HG02759 (cell line): ENCODE measurements at regions not wholly inside any gene's neighbourhood (a gene's known extent, or its start where the extent isn't known, plus 50 kb on each side); places are given as distances from the start of the nearest gene placed in this dataset.

Experiments
- ATAC-seq: cut with Tn5 transposase; IDR thresholded peaks from one replicate; pipeline ENCODE4 v1.9.1; 2021; ENCODE audit warnings: mild to moderate bottlenecking, moderate library complexity; ENCODE audit not compliant: unreplicated experiment

GRCh38 chr5:71862507-71863060 is 143.5 kb downstream of the CARTPT start:
- ATAC-seq: no peak

DNA sequence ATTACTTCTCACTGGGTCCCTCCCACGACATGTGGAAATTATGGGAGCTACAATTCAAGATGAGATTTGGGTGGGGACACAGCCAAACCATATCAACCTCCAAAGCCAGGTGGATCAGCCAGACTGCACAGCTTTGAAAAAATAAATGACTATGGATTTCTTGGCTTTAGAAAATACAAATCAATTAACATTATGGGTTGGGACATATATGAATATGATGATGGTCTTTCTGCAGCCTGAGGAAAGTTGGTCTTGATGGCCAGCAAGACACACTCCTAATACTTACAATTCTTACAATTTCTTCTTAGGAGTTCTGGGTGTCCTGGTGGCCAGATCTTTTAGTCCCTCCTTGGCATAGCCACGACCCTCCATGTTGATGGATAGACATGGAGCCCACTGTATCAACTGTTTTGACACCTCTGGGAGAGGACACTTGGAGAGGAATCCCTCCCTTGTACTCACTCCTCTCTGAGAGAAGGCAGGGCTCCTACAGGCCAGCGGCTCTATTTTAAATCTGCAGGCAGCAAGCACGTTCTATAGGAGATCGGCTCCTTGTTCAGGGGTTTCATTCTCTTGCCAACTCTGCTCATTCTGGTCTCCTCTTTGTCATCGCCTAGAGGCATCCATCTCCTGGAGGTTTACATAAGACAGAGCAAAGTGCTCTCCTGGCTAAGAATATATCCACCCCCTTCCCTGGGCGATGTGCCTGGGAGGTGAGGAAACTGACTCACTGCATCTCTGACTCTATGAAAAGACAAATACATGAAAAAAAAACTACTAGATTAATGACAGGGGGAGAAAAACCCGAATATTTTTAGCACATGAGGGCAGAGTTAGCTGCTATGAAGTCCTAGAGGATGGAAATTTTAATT is 145.9 kb downstream of the CARTPT start:
- ATAC-seq: no peak

DNA sequence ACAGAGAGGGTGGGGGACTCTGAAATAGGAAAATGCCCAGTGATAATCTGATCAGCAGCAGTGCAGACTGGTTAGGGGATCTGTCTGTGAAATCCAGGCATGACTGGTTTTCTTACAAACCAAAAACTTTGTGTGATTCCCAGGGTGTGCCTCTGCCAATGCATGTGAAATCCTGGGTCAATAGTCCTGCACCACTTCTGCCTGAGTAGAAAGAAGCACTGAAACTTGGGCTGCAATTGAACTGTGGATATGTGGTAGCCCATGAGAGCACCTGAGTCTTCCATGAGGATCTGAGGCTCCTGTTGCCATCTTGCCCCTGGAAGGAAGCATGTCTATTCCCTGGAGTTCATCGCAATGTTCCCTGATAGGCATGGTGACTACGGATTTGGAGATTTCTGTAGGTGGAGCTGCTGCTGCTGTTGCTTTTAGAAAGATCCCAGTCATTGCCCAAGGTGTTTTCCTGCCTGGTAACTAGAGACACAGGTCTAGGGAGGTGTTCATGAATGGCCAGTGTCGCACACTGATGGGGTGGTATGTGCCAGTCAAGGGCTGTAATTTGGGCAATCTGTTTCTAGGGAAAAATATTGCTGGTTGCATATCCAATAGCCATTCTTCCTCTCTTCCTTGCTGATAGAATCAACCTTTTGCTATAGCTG is 146.7 kb downstream of the CARTPT start:
- ATAC-seq: no peak

DNA sequence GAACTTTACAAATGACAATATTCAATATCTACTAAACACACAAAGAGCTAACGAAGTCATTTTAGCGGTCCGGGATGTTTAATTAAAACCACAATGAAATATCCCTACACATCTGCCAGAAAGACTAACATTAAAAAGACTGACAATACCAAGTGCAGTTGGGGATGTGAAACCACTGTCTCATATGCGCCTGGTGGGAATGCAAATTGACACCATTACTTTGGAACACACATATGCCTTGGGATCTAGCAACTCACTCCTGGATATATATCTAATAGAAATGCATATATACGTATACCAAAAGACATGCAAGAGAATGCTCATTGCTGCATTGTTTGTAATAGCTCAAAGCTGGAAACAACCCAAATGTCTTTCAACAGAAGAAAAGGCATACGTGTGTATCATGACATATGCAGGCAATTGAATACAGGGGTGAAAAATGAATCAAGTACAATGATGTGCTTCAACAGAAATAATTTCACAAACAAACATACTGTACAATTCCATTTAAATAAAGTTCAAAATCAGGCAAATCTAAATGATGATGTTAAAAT is 153.3 kb downstream of the CARTPT start:
- ATAC-seq: no peak

- no peak for ATAC-seq
These were observed 154.1 kb downstream of the CARTPT start for GRCh38 chr5:71873191-71873591.

DNA sequence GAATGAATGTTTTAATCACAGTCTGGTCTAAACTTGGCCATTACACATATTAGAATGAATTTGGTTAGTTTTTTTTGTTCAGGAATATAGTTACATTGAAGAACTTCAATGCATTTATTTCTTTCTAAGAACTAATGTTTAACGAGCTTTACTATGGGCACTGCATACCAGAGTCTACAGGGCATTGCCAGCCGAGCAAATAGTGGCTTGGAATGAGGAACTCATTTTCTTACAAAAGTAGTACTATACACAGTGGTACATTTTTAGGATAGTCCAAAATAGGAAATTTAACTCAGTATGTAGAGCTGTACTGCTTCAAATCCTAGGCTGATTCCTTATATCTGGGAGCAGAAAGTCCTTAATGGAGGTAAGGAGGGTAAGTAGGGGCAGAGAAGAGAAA is 155.4 kb downstream of the CARTPT start:
- no peak for ATAC-seq

DNA sequence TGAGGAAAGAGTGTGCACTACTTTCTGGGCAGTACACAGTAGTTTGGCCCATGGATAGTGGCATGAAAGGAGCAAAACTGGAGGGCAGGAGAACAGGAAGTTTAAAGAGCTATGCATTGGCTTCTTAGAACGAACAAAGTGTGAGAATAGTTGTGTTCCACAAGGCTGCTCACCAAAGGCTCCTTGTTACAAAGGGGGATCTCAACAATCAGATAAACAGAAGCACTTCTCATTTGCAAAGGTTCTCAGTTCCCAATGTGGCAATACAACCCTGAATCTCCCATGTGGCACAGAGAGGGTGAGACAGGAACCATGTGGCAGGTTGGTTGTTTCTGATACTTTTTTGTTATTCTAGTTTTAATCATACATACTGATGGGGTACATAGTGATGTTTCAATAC is 158.4 kb downstream of the CARTPT start:
- no peak for ATAC-seq

DNA sequence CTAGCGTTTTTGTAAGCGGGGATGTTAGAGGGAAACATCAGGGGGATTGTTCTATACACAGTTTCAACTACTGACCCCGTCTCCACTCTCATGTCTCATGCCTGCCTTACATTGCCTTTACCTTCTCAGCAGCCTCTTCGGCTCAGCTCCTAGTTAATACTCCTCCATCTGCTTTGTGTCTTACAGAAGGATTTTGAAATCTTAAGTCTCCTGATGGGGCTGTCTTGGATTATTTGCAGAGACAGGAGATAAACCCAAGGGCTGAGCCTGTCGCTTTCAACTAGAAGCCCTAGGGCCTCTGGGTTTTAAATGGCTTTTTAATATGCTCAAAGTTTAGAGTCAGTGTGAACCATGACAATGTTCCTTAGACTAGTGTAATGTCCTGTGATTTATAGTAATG is 161.5 kb downstream of the CARTPT start:
- no peak for ATAC-seq

- no peak for ATAC-seq
These were observed 164.0 kb downstream of the CARTPT start for GRCh38 chr5:71882826-71883741.

DNA sequence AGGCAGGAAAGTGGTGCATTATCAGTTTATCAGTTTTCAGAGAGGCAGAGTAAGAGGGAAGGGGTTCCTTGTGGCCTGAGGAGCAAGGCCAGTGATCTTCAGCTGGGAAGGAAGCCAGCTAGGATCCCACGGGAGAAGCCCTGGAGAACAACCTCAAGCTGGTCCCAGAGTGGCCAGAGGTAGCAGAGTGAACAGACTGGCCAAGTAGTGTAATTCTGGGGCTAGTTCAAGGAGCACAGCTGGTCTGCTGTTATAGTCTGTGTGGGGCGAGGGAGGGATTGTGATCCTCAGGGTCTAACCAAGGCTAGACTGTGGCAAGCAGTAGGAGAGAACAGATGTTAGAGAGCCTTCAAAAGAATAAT is 164.6 kb downstream of the CARTPT start:
- no peak for ATAC-seq

- ATAC-seq: no peak
These were observed 165.9 kb downstream of the CARTPT start for GRCh38 chr5:71884926-71885325.

DNA sequence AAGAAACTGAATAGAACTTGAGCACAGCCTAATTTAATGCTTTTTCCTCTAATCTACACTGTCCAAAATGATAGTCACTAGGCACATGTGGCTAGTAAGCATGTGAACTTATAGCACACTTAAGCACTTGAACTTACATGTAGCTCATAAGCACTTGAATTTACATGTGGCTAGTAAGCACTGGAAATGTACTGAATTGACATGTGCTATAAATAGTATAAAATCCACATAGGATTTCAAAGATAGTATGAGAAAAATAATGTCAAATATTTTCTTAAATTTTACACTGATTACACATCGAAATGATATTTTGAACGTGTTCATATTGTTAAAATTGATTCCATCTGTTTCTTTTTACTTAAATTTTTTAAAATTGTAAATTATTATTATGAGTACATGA is 167.3 kb downstream of the CARTPT start:
- ATAC-seq: no peak

- ATAC-seq: peak; percentile 97
These were observed 168.6 kb downstream of the CARTPT start for GRCh38 chr5:71887680-71888079.

- ATAC-seq: no peak
These were observed 172.3 kb downstream of the CARTPT start for GRCh38 chr5:71891406-71891805.

- no peak for ATAC-seq
These were observed 172.8 kb downstream of the CARTPT start for GRCh38 chr5:71891856-71892255.

- ATAC-seq: no peak
These were observed 173.7 kb downstream of the CARTPT start for GRCh38 chr5:71892641-71893365.

- ATAC-seq: no peak
These were observed 174.4 kb downstream of the CARTPT start for GRCh38 chr5:71893451-71893850.

DNA sequence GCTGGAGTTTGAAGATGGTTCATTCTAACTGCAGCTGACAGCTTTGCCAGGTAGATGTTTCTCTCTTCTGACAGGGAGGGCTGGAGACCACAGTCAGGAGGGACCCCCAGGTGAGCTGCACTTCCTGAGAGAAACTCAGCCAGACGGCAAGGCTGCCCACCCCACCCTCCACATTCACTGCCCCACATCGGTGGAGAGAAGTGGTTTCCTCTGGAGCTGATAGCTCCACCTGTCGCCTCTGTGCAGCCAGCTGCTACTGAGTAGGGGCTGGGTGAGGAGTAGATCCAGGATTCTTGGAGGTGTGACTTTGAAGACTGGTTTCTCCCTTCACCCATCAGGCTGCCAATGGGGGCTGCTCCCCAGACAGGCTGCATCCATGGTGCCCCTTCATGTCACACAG is 175.0 kb downstream of the CARTPT start:
- ATAC-seq: no peak

- ATAC-seq: no peak
These were observed 176.5 kb downstream of the CARTPT start for GRCh38 chr5:71895546-71895945.

DNA sequence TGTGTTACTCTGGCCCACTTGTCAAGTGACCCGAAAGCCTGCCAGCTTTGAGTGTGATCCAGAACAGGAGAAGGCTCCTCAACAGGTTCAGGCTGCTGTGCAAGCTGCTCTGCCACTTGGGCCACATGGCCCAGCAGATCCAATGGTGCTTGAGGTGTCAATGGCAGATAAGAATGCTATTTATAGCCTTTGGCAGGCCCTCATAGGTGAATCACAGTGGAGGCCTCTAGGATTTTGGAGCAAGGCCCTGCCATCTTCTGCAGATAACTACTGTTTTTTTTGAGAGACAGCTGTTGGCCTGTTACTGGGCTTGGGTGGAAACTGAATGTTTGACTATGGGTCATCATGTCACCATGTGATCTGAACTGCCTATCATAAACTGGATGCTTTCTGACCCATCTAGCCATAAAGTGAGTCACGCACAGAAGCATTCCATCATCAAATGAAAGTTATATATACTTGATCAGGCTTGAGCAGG is 180.8 kb downstream of the CARTPT start:
- no peak for ATAC-seq
